ENCODE measurements at regions not wholly inside any gene's neighbourhood (a gene's known extent, or its start where the extent isn't known, plus 50 kb on each side); places are given as distances from the start of the nearest gene placed in this dataset.

- Histone ChIP-seq H3K4me3 (ENCODE audit: severe bottlenecking) (peak overlapping the region; percentile 28), H3K27me3 (ENCODE audit: insufficient read depth, poor library complexity, severe bottlenecking) (peaks cover 33% of the 10 kb centered on the region), H3K4me1 (ENCODE audit: insufficient read depth, poor library complexity, severe bottlenecking) (no peaks in the 10 kb centered on the region), H3K27ac (ENCODE audit: poor library complexity, severe bottlenecking) (no peak overlapping the region), H3K9me3 (ENCODE audit: severe bottlenecking) (no peaks in the 10 kb centered on the region), H3K36me3 (ENCODE audit: low read depth) (no peaks in the 10 kb centered on the region)
- TF ChIP-seq CTCF (IDR thresholded peaks at IDR 0.05; ENCODE audit: poor library complexity, severe bottlenecking), result no peak
- ATAC-seq (ENCODE audit: low read depth) (peak; percentile 76), DNase-seq (ENCODE audit: low spot score) (no peak)
Measured at GRCh38 chr6:21664314-21665109, 71.0 kb downstream of the SOX4 start.

- Histone ChIP-seq H3K9me3 (ENCODE audit: severe bottlenecking) (no peaks in the 10 kb centered on the region), H3K4me1 (ENCODE audit: insufficient read depth, poor library complexity, severe bottlenecking) (no peaks in the 10 kb centered on the region), H3K27me3 (ENCODE audit: insufficient read depth, poor library complexity, severe bottlenecking) (peaks cover 33% of the 10 kb centered on the region), H3K27ac (ENCODE audit: poor library complexity, severe bottlenecking) (no peak overlapping the region), H3K36me3 (ENCODE audit: low read depth) (no peaks in the 10 kb centered on the region), H3K4me3 (ENCODE audit: severe bottlenecking) (peak overlapping the region; percentile 28)
- DNase-seq (ENCODE audit: low spot score), result no peak
- TF ChIP-seq CTCF (IDR thresholded peaks at IDR 0.05; ENCODE audit: poor library complexity, severe bottlenecking), result no peak
- no peak for ATAC-seq (ENCODE audit: low read depth)
Measured at GRCh38 chr6:21665110-21665391, 71.5 kb downstream of the SOX4 start.

GRCh38 chr6:21665392-21666200, 72.0 kb downstream of the SOX4 start:
- no peaks in the 10 kb centered on the region for H3K9me3 ChIP-seq (ENCODE audit: severe bottlenecking)
- H3K4me3 ChIP-seq (ENCODE audit: severe bottlenecking), result peak overlapping the region; percentile 28
- H3K4me1 ChIP-seq (ENCODE audit: insufficient read depth, poor library complexity, severe bottlenecking), result no peaks in the 10 kb centered on the region
- H3K27ac ChIP-seq (ENCODE audit: poor library complexity, severe bottlenecking), result no peak overlapping the region
- H3K27me3 ChIP-seq (ENCODE audit: insufficient read depth, poor library complexity, severe bottlenecking), result peaks cover 33% of the 10 kb centered on the region
- DNase-seq (ENCODE audit: low spot score) (no peak), ATAC-seq (ENCODE audit: low read depth) (no peak)
- TF ChIP-seq CTCF (IDR thresholded peaks at IDR 0.05; ENCODE audit: poor library complexity, severe bottlenecking), result no peak
- H3K36me3 ChIP-seq (ENCODE audit: low read depth), result no peaks in the 10 kb centered on the region

GRCh38 chr6:21666201-21666691, 72.7 kb downstream of the SOX4 start:
- Histone ChIP-seq H3K9me3 (ENCODE audit: severe bottlenecking) (no peaks in the 10 kb centered on the region), H3K36me3 (ENCODE audit: low read depth) (no peaks in the 10 kb centered on the region), H3K4me1 (ENCODE audit: insufficient read depth, poor library complexity, severe bottlenecking) (no peaks in the 10 kb centered on the region), H3K4me3 (ENCODE audit: severe bottlenecking) (peak overlapping the region; percentile 19), H3K27ac (ENCODE audit: poor library complexity, severe bottlenecking) (no peak overlapping the region), H3K27me3 (ENCODE audit: insufficient read depth, poor library complexity, severe bottlenecking) (peaks cover 33% of the 10 kb centered on the region)
- no peak for TF ChIP-seq CTCF (IDR thresholded peaks at IDR 0.05; ENCODE audit: poor library complexity, severe bottlenecking)
- no peak for DNase-seq (ENCODE audit: low spot score)
- ATAC-seq (ENCODE audit: low read depth), result peak; percentile 33; the same call in 2 of the 3 replicates

All from RWPE2 (cell line).